Neural crest cell (in vitro differentiated cells): ENCODE measurements at regions not wholly inside any gene's neighbourhood (a gene's known extent, or its start where the extent isn't known, plus 50 kb on each side); places are given as distances from the start of the nearest gene placed in this dataset.
"Not testable (repeated sequence)": the region's sequence is repeated elsewhere in the genome, so short reads cannot be mapped to it uniquely, and the experiment has no call there.

ENCODE experiments used
- DNase-seq: peaks from one replicate; pipeline ENCODE4 v3.0.0; 2021; ENCODE audit warnings: low read depth, mixed read lengths, low spot score
- H3K27ac Mint-ChIP-seq: one replicate; pipeline ENCODE4 v1.8.0; 2021; ENCODE audit warnings: mild to moderate bottlenecking, mixed read lengths; ENCODE audit not compliant: unreplicated experiment
- H3K27me3 Mint-ChIP-seq: 2 replicates; pipeline ENCODE4 v1.8.0; 2021; ENCODE audit warnings: low read depth, mild to moderate bottlenecking, mixed read lengths
- H3K36me3 Mint-ChIP-seq: 2 replicates; pipeline ENCODE4 v1.8.0; 2021; ENCODE audit warnings: low read depth, mild to moderate bottlenecking, mixed read lengths
- H3K4me1 Mint-ChIP-seq: 2 replicates; pipeline ENCODE4 v1.8.0; 2021; ENCODE audit warnings: mixed read lengths
- H3K4me3 Mint-ChIP-seq: one replicate; pipeline ENCODE4 v1.8.0; 2021; ENCODE audit warnings: mild to moderate bottlenecking, mixed read lengths
- H3K9me3 Mint-ChIP-seq: 2 replicates; pipeline ENCODE4 v1.8.0; 2021; ENCODE audit warnings: mixed read lengths
- CTCF ChIP-seq: fragments of 200-600 bp; sonication (generic); conservative IDR thresholded peaks from 2 replicates; pipeline ENCODE4 v1.5.0; 2021; ENCODE audit warnings: antibody characterized with exemption, mild to moderate bottlenecking

- no peak for DNase-seq
- TF ChIP-seq CTCF = no peak
- peaks cover 8% of the 10 kb centered on the region for H3K36me3 Mint-ChIP-seq
- no peak overlapping the region for H3K4me3 Mint-ChIP-seq
- H3K4me1 Mint-ChIP-seq = no peaks in the 10 kb centered on the region
- no peaks in the 10 kb centered on the region for H3K27me3 Mint-ChIP-seq
- peaks cover 8% of the 10 kb centered on the region for H3K9me3 Mint-ChIP-seq
- H3K27ac Mint-ChIP-seq = no peak overlapping the region
These were observed 543.4 kb downstream of the RPL10L start for GRCh38 chr14:46108228-46108627.

GRCh38 chr14:46100901-46101300, 550.7 kb downstream of the RPL10L start:
- H3K4me1 Mint-ChIP-seq, H3K9me3 Mint-ChIP-seq, DNase-seq, H3K27ac Mint-ChIP-seq, H3K36me3 Mint-ChIP-seq, H3K4me3 Mint-ChIP-seq, H3K27me3 Mint-ChIP-seq: not testable (repeated sequence)

- Mint-ChIP-seq H3K36me3 (no peaks in the 10 kb centered on the region), H3K27me3 (no peaks in the 10 kb centered on the region), H3K4me3 (no peak overlapping the region), H3K9me3 (no peaks in the 10 kb centered on the region), H3K4me1 (no peaks in the 10 kb centered on the region), H3K27ac (no peak overlapping the region)
- TF ChIP-seq CTCF = no peak
- DNase-seq = no peak
These were observed 559.8 kb downstream of the RPL10L start for GRCh38 chr14:46091819-46092218.

GRCh38 chr14:46087604-46088003, 564.0 kb downstream of the RPL10L start:
- H3K27me3 Mint-ChIP-seq = no peaks in the 10 kb centered on the region
- no peaks in the 10 kb centered on the region for H3K9me3 Mint-ChIP-seq
- H3K4me3 Mint-ChIP-seq = no peak overlapping the region

GRCh38 chr14:46074061-46074460, 577.5 kb downstream of the RPL10L start:
- DNase-seq = no peak
- Mint-ChIP-seq H3K4me1 (no peaks in the 10 kb centered on the region), H3K9me3 (no peaks in the 10 kb centered on the region), H3K36me3 (no peaks in the 10 kb centered on the region), H3K27me3 (no peaks in the 10 kb centered on the region), H3K4me3 (no peak overlapping the region), H3K27ac (no peak overlapping the region)
- TF ChIP-seq CTCF = no peak

More at GRCh38 chr14:46087604-46088003, 564.0 kb downstream of the RPL10L start:
- Mint-ChIP-seq H3K27ac (no peak overlapping the region), H3K36me3 (peaks cover 2% of the 10 kb centered on the region), H3K4me1 (no peaks in the 10 kb centered on the region)
- no peak for DNase-seq
- TF ChIP-seq CTCF = no peak

GRCh38 chr14:46063872-46064271, 587.7 kb downstream of the RPL10L start:
- H3K4me3 Mint-ChIP-seq = no peak overlapping the region
- DNase-seq = no peak
- no peaks in the 10 kb centered on the region for H3K27me3 Mint-ChIP-seq
- H3K4me1 Mint-ChIP-seq = no peaks in the 10 kb centered on the region
- peaks cover 2% of the 10 kb centered on the region for H3K9me3 Mint-ChIP-seq
- H3K27ac Mint-ChIP-seq = no peak overlapping the region
- H3K36me3 Mint-ChIP-seq = no peaks in the 10 kb centered on the region
- no peak for TF ChIP-seq CTCF
